ENCODE measurements at regions not wholly inside any gene's neighbourhood (a gene's known extent, or its start where the extent isn't known, plus 50 kb on each side); places are given as distances from the start of the nearest gene placed in this dataset.

DNA sequence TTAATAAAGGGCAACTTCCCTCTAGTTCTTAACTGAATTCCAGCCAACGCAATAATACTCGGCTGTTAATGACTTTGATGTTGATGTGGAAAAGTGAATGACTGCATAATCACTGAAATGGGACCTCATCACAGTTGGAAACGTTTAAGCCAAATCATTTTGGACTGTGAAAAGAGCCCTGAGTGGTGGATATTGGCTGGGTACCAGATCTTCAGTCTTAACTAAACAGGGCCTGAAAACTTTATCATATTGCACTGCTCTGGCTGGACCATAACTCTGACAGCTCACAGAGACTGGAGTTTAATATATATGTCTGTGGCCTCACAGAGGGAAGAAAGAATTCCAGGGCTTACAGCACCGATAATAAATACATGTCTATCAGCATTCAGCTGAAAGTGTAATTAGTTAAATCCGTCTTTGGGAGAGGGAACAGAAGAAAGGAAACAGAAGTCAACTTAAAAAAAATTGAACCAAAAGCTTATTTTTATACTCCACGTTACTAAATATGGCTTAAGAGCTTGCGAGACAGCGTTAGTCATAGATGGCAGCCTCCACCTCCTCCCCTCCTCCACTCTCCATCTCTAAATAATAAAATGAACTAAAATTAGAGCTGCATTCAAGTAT, 222.3 kb upstream of the CDIN1 start:
- FAIRE-seq = no peak

GRCh38 chr15:36358094-36358493, 221.3 kb upstream of the CDIN1 start:
- DNase-seq (ENCODE audit: insufficient read length) = no peak
- no peak for FAIRE-seq
- TF ChIP-seq POLR2AphosphoS5 (IDR thresholded peaks at IDR 0.05; ENCODE audit: low read depth, low read length) (no peak), TAF1 (IDR thresholded peaks at IDR 0.05; ENCODE audit: borderline replicate concordance, low read depth, low read length) (no peak), POLR2A (IDR thresholded peaks at IDR 0.05; ENCODE audit: low read depth, low read length) (no peak)

More for the DNA sequence above, 222.3 kb upstream of the CDIN1 start:
- no peak for DNase-seq (ENCODE audit: insufficient read length)
- TF ChIP-seq POLR2AphosphoS5 (IDR thresholded peaks at IDR 0.05; ENCODE audit: low read depth, low read length) = no peak
- TF ChIP-seq POLR2A (IDR thresholded peaks at IDR 0.05; ENCODE audit: low read depth, low read length) = no peak
- no peak for TF ChIP-seq TAF1 (IDR thresholded peaks at IDR 0.05; ENCODE audit: borderline replicate concordance, low read depth, low read length)

- no peak for DNase-seq (ENCODE audit: insufficient read length)
- TF ChIP-seq POLR2AphosphoS5 (IDR thresholded peaks at IDR 0.05; ENCODE audit: low read depth, low read length) (no peak), POLR2A (IDR thresholded peaks at IDR 0.05; ENCODE audit: low read depth, low read length) (no peak), TAF1 (IDR thresholded peaks at IDR 0.05; ENCODE audit: borderline replicate concordance, low read depth, low read length) (no peak)
- no peak for FAIRE-seq
These were observed 220.9 kb upstream of the CDIN1 start for GRCh38 chr15:36358523-36358922.

DNA sequence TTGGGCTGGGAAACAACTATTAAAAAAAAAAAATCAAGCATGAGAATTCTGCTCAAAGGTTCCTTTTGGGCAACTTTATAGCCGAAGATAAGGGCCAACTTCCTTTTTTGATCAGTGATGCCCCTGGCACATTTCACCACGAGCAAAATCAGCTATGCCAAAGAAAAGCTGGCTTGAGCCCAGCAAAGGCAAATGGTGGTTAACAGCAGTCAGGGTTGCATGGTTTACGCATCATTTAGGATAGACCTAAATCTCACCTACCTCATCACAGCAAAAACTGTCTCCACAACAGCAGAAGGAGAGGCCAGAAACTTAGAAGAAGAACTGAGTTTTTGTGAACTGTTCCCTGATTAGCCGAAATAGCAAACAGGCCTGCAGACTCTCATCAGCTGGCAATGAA, 220.1 kb upstream of the CDIN1 start:
- DNase-seq (ENCODE audit: insufficient read length) (no peak), FAIRE-seq (no peak)
- no peak for TF ChIP-seq POLR2AphosphoS5 (IDR thresholded peaks at IDR 0.05; ENCODE audit: low read depth, low read length)
- TF ChIP-seq TAF1 (IDR thresholded peaks at IDR 0.05; ENCODE audit: borderline replicate concordance, low read depth, low read length) = no peak
- no peak for TF ChIP-seq POLR2A (IDR thresholded peaks at IDR 0.05; ENCODE audit: low read depth, low read length)

GRCh38 chr15:36361351-36361870, 218.0 kb upstream of the CDIN1 start:
- FAIRE-seq (no peak), DNase-seq (ENCODE audit: insufficient read length) (no peak)
- no peak for TF ChIP-seq POLR2AphosphoS5 (IDR thresholded peaks at IDR 0.05; ENCODE audit: low read depth, low read length)
- TF ChIP-seq TAF1 (IDR thresholded peaks at IDR 0.05; ENCODE audit: borderline replicate concordance, low read depth, low read length) = no peak
- no peak for TF ChIP-seq POLR2A (IDR thresholded peaks at IDR 0.05; ENCODE audit: low read depth, low read length)

GRCh38 chr15:36362509-36362915, 216.9 kb upstream of the CDIN1 start:
- TF ChIP-seq POLR2AphosphoS5 (IDR thresholded peaks at IDR 0.05; ENCODE audit: low read depth, low read length) (no peak), TAF1 (IDR thresholded peaks at IDR 0.05; ENCODE audit: borderline replicate concordance, low read depth, low read length) (no peak), POLR2A (IDR thresholded peaks at IDR 0.05; ENCODE audit: low read depth, low read length) (no peak)
- FAIRE-seq = no peak
- no peak for DNase-seq (ENCODE audit: insufficient read length)

GRCh38 chr15:36363335-36363734, 216.1 kb upstream of the CDIN1 start:
- no peak for TF ChIP-seq TAF1 (IDR thresholded peaks at IDR 0.05; ENCODE audit: borderline replicate concordance, low read depth, low read length)
- no peak for TF ChIP-seq POLR2AphosphoS5 (IDR thresholded peaks at IDR 0.05; ENCODE audit: low read depth, low read length)
- no peak for TF ChIP-seq POLR2A (IDR thresholded peaks at IDR 0.05; ENCODE audit: low read depth, low read length)
- FAIRE-seq (no peak), DNase-seq (ENCODE audit: insufficient read length) (no peak)

DNA sequence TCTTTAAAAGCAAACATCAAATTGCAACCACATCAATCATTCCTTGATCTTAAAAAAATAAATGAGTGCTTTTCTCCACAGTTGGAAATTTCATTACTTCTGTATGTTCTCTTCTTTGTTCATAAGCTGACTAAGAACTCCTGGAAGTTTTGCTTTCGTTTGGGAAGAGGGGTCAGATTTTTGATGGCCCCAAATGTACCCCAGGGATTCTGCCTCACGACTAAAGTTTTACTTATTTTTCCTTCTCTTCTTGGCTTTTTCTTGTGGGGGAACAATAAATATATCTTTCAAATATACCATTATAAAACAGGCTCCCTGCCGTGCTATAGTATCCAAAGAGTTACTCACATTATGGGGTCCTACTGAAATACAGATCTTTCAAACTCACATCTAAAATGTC, 215.0 kb upstream of the CDIN1 start:
- TF ChIP-seq POLR2A (IDR thresholded peaks at IDR 0.05; ENCODE audit: low read depth, low read length) (no peak), POLR2AphosphoS5 (IDR thresholded peaks at IDR 0.05; ENCODE audit: low read depth, low read length) (no peak), TAF1 (IDR thresholded peaks at IDR 0.05; ENCODE audit: borderline replicate concordance, low read depth, low read length) (no peak)
- FAIRE-seq = no peak

DNA sequence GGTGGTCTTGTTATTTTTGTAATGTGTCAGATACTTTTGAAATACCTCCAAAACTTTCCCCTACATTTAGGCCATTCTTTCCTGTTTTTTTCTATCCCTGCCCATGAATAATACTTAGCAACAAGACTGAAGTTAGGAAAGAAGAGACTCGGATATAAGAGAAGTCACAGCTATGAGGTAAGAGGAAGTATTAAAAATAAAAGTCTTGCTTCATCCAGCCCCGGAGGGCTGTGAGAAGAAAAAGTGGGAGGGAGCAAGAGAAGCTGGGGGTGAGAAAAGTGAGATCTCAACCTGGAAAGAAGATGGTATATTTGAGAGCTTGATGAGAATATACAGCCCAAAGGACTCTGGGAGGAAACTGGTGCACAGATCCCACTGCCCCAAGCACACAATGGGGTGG, 213.5 kb upstream of the CDIN1 start:
- FAIRE-seq (no peak), DNase-seq (ENCODE audit: insufficient read length) (no peak)
- TF ChIP-seq POLR2A (IDR thresholded peaks at IDR 0.05; ENCODE audit: low read depth, low read length) = no peak
- TF ChIP-seq POLR2AphosphoS5 (IDR thresholded peaks at IDR 0.05; ENCODE audit: low read depth, low read length) = no peak
- no peak for TF ChIP-seq TAF1 (IDR thresholded peaks at IDR 0.05; ENCODE audit: borderline replicate concordance, low read depth, low read length)

More for the DNA sequence above, 215.0 kb upstream of the CDIN1 start:
- DNase-seq (ENCODE audit: insufficient read length) = no peak

GRCh38 chr15:36370051-36370730, 209.2 kb upstream of the CDIN1 start:
- FAIRE-seq = no peak
- no peak for DNase-seq (ENCODE audit: insufficient read length)
- TF ChIP-seq TAF1 (IDR thresholded peaks at IDR 0.05; ENCODE audit: borderline replicate concordance, low read depth, low read length) = no peak
- no peak for TF ChIP-seq POLR2A (IDR thresholded peaks at IDR 0.05; ENCODE audit: low read depth, low read length)
- no peak for TF ChIP-seq POLR2AphosphoS5 (IDR thresholded peaks at IDR 0.05; ENCODE audit: low read depth, low read length)

DNA sequence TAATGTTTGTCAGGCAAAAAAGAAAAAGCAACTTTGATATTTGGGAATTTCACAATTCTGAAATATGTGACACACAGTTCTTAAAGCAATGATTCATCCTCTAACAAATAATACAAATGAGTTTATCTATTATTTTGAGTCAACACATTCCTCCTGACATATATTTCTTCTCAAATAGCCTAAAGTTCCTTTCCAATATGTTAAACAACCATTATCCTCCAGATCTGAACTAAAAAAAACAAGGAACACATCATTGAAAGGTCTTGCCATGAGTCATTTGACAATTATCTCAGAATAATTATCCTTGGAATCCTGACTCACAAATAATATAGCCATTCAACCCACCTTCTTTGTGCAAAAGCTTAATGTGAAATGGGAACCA, 208.7 kb upstream of the CDIN1 start:
- FAIRE-seq = no peak
- no peak for TF ChIP-seq POLR2A (IDR thresholded peaks at IDR 0.05; ENCODE audit: low read depth, low read length)
- TF ChIP-seq POLR2AphosphoS5 (IDR thresholded peaks at IDR 0.05; ENCODE audit: low read depth, low read length) = no peak
- TF ChIP-seq TAF1 (IDR thresholded peaks at IDR 0.05; ENCODE audit: borderline replicate concordance, low read depth, low read length) = no peak
- no peak for DNase-seq (ENCODE audit: insufficient read length)

- TF ChIP-seq TAF1 (IDR thresholded peaks at IDR 0.05; ENCODE audit: borderline replicate concordance, low read depth, low read length) (no peak), POLR2A (IDR thresholded peaks at IDR 0.05; ENCODE audit: low read depth, low read length) (no peak), POLR2AphosphoS5 (IDR thresholded peaks at IDR 0.05; ENCODE audit: low read depth, low read length) (no peak)
- DNase-seq (ENCODE audit: insufficient read length) (no peak), FAIRE-seq (no peak)
These were observed 207.9 kb upstream of the CDIN1 start for GRCh38 chr15:36371509-36371908.
